ENCODE measurements at regions not wholly inside any gene's neighbourhood (a gene's known extent, or its start where the extent isn't known, plus 50 kb on each side); places are given as distances from the start of the nearest gene placed in this dataset.

DNA sequence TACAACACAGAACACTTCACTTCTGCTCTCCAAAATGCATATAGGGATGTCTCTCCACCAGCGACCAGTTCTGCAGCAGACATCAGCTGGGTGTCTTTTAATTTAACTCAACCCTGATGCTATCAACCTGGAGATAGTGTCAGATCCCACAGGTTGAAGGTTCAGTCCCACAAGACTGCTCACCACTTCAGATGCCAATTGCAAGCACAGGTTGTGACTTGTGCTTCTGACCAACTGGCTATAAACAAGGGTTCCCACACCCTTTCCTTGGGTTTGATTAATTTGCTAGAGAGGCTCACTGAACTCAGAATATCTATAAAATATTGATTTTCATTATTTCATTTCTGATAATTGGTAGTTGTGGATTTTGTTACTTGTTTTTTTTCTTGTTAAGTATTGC, 177.4 kb upstream of the HS3ST1 start:
- TF ChIP-seq ZFX (IDR thresholded peaks at IDR 0.05; ENCODE audit: borderline replicate concordance), result no peak
- TF ChIP-seq, protein P1, sequence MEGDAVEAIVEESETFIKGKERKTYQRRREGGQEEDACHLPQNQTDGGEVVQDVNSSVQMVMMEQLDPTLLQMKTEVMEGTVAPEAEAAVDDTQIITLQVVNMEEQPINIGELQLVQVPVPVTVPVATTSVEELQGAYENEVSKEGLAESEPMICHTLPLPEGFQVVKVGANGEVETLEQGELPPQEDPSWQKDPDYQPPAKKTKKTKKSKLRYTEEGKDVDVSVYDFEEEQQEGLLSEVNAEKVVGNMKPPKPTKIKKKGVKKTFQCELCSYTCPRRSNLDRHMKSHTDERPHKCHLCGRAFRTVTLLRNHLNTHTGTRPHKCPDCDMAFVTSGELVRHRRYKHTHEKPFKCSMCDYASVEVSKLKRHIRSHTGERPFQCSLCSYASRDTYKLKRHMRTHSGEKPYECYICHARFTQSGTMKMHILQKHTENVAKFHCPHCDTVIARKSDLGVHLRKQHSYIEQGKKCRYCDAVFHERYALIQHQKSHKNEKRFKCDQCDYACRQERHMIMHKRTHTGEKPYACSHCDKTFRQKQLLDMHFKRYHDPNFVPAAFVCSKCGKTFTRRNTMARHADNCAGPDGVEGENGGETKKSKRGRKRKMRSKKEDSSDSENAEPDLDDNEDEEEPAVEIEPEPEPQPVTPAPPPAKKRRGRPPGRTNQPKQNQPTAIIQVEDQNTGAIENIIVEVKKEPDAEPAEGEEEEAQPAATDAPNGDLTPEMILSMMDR (IDR thresholded peaks at IDR 0.05), result no peak
- H3K27ac ChIP-seq, result no peak overlapping the region

GRCh38 chr4:11605597-11605996, 176.9 kb upstream of the HS3ST1 start:
- H3K27ac ChIP-seq, result no peak overlapping the region
- TF ChIP-seq, protein P1 (IDR thresholded peaks at IDR 0.05), result no peak
- TF ChIP-seq ZFX (IDR thresholded peaks at IDR 0.05; ENCODE audit: borderline replicate concordance), result no peak

GRCh38 chr4:11604821-11605220, 176.1 kb upstream of the HS3ST1 start:
- H3K27ac ChIP-seq, result no peak overlapping the region

DNA sequence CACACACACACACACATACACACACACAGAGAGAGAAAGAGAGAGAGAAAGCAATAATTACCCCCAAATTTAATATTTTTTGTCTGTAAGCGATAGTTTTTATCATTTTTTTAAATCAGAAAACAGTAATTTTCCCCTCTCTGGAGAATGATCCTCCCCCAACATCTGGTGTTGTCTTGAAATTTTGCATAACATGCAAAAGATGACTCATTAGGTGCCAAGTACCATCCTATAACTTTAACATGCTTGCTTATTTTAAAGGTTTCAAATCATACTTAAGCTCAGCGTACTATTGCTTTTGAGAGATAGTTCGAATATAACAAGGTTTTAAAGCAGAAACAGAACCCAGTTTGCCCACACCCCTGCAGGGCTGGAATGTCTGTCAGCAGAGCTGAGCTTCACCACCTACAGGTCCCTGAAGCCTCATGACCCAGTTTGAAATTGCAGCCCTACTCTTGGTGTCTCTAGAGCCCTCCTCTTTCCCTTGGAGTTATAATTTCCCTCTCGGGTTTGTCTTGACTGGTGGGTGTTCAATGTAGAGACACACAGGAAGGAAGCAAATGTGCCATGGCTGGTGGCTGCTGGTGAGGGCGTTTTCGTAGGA, 175.0 kb upstream of the HS3ST1 start:
- no peak overlapping the region for H3K27ac ChIP-seq
- TF ChIP-seq, protein P1 (IDR thresholded peaks at IDR 0.05), result no peak
- no peak for TF ChIP-seq ZFX (IDR thresholded peaks at IDR 0.05; ENCODE audit: borderline replicate concordance)

More at GRCh38 chr4:11604821-11605220, 176.1 kb upstream of the HS3ST1 start:
- no peak for TF ChIP-seq ZFX (IDR thresholded peaks at IDR 0.05; ENCODE audit: borderline replicate concordance)
- TF ChIP-seq, protein P1 (IDR thresholded peaks at IDR 0.05), result no peak

GRCh38 chr4:11602606-11603340, 174.1 kb upstream of the HS3ST1 start:
- H3K27ac ChIP-seq, result no peak overlapping the region
- TF ChIP-seq ZFX (IDR thresholded peaks at IDR 0.05; ENCODE audit: borderline replicate concordance), result no peak
- TF ChIP-seq, protein P1 (IDR thresholded peaks at IDR 0.05), result no peak

- no peak for TF ChIP-seq ZFX (IDR thresholded peaks at IDR 0.05; ENCODE audit: borderline replicate concordance)
- TF ChIP-seq, protein P1 (IDR thresholded peaks at IDR 0.05), result no peak
- no peak overlapping the region for H3K27ac ChIP-seq
Observed at GRCh38 chr4:11599064-11599463, 170.4 kb upstream of the HS3ST1 start.

DNA sequence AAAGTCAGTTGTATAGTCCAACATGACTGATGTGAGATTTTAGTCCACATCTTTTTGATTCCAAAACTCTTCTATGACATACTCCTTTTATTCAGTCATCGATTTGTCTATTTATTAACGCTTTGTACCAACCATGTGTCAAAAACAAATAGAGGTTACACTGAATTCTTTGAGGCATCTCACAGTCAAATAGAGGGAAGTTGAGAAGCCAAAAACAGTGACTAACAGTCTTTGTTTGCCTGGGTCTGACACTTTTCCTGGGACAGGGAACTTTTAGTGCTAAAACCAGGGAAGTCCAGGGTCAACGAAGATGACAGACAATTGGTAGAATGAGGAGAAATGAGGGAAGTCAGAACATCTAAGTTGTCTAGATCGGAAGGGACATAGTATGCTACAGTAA, 169.9 kb upstream of the HS3ST1 start:
- no peak overlapping the region for H3K27ac ChIP-seq
- TF ChIP-seq, protein P1 (IDR thresholded peaks at IDR 0.05), result no peak
- TF ChIP-seq ZFX (IDR thresholded peaks at IDR 0.05; ENCODE audit: borderline replicate concordance), result no peak
